ENCODE measurements at regions not wholly inside any gene's neighbourhood (a gene's known extent, or its start where the extent isn't known, plus 50 kb on each side); places are given as distances from the start of the nearest gene placed in this dataset.

GRCh38 chr1:238488401-238488800, 597.7 kb upstream of the ZP4 start:
- TF ChIP-seq CTCF (IDR thresholded peaks at IDR 0.05): no peak
- TF ChIP-seq POLR2A (IDR thresholded peaks at IDR 0.05): no peak
